NCI-H345 (cell line): ENCODE measurements at regions not wholly inside any gene's neighbourhood (a gene's known extent, or its start where the extent isn't known, plus 50 kb on each side); places are given as distances from the start of the nearest gene placed in this dataset.
"Not testable (repeated sequence)": the region's sequence is repeated elsewhere in the genome, so short reads cannot be mapped to it uniquely, and the experiment has no call there.

Experiments
- DNase-seq: peaks from one replicate; lab custom pipeline; 2025; lab: John Stamatoyannopoulos, UW

DNA sequence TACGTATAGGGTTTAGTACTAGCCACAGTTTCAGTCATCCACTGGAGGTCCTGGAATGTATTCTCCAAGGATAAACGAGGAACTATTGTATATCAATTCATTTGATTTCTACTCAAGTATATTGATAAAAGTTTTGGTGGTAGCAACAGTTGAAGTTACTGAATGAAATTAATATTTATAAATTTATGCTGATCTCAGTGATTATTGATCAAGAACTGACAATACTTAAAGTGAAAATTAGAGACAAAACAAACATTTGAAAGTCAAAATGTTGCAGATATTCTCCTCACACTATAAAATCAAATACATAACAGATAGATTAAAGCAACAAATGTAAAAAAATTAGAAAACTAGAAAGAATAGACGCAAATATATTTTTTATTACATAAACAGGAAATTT, 150.9 kb upstream of the SLC35G4 start:
- DNase-seq: no peak

DNA sequence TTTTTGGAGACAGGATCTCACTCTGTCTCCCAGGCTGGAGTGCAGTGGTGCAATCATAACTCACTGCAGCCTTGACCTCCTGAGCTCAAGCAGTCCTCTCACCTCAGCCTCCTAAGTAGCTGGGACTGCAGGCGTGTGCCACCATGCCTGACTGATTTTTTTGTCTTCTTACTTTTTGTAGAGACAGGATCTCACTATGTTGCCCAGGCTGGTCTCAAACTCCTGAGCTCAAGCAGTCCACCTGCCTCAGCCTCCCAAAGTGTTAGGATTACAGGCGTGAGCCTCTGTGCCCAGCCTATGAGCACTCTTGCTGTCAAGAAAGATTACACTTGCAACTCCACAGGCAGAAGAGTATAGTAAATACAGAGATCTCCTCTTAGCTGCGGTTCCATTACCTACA, 151.5 kb upstream of the SLC35G4 start:
- not testable (repeated sequence) for DNase-seq

DNA sequence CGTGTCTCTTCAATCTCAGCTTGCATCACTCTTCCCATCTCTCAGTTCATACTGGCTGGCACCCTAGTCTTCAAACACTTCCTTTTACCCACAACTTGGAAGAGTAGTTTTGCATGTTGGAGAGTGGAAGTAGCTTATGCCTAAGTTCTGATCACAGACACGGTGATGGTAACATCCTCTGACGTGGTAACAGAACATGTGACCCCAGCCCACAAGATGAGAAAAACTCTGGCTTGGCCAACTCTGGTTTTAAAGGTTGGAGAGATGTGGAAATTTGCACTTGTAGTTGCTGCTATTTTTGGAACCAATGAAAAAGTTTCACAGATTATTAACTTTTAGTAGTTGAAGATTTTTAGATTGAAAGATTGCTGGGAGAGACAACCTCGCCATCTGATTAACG, 155.4 kb upstream of the SLC35G4 start:
- DNase-seq: no peak

DNA sequence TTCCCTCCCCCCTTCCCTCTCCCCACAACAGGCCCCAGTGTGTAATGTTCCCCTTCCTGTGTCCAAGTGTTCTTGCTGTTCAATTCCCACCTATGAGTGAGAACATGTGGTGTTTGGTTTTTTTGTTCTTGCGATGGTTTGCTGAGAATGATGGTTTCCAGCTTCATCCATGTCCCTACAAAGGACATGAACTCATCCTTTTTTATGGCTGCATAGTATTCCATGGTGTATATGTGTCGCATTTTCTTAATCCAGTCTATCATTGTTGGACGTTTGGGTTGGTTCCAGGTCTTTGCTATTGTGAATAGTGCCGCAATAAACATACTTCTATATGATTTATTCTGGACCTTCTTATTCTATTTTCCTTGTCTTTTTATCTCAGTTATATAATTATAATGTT, 165.2 kb upstream of the SLC35G4 start:
- DNase-seq: not testable (repeated sequence)

DNA sequence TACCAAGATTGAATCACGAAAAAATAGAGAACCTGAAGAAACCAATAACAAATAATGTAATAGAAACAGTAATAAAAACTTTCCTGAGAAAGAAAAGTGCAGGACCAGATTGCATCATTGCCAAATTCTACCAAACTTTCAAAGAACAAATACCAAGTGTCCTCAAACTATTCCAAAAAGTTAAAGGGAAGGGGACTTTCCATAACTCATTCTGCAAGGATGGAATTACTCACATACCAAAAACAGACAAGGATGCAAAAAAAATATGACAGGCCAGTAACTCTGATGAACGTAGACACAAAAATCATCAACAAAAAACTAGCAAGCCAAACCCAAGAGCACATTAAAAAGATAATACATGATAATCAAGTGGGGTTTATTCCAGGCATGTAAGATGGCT, 172.3 kb upstream of the SLC35G4 start:
- DNase-seq: no peak

DNA sequence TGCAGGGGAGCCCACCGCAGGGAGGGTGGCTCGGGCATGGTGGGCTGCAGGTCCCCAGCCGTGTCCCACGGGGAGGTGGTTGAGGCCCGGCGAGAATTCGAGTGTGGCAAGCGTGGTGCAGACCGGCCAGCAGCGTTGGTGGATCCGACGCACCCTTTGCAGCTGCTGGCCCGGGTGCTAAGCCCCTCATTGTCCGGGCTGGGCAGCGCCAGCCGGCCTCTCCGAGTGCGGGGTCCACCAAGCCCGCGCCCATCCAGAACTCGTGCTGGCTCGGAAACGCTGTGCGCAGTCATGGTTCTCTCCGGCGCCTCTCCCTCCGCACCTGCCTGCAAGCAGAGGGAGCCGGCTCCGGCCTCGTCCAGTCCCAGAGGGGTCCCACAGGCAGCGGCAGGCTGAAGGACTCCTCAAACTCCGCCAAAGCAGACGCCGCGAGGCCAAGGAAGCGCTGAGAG, 177.0 kb upstream of the SLC35G4 start:
- no peak for DNase-seq

DNA sequence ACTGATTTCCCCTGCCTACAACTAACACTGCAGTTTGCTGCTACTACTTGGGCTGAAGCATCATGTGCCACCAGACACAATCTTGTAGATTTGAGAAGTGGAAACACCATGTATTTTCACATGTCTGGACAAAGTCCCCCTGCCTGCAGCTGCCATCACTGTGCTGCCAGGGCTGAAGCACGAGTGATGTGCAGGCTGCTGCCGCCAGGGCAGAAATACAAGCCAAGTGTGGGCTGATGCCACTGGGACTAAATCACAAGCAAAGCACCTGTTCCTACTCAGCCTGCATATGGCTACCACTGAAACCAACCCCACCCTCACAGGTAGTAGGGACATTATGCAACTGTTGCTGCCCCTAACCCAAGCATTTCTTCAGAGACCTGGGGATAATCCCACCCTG, 179.5 kb upstream of the SLC35G4 start:
- DNase-seq: no peak

DNA sequence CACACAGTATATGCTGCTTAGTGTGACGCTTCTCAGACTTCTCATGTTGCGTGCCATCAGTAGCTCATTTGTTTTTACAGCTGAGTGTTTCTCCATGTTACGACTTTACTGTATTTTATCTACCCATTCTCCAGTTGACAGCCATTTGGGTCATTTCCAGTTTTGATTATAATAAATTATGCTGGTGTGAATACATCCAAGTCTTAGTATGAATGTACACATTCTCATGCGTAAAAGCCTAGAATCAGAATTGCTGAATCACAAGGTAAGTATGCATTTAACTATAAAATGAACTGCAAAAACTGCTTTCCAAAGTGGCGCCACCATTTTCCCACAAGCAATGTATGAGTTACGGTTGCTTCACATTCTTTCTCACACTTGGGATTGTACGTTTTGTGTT, 184.2 kb upstream of the SLC35G4 start:
- DNase-seq: no peak

DNA sequence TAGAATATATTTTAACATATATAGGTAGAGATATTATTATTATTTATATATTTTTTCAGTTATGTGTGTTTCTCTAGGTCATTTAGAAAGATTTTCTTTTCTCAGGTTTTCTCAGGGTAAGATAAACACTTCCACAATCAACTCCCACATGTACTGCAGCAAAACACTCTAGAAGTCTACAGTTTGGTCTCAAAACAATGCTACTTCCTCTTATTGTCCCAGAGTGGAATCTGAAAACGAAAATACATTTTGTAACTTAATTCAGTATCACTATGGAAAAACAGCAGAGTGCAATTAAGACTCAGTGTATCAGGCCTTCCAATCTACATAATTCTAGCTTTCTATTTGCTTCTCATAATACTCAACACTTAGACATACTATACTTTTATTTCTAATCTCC, 190.1 kb upstream of the SLC35G4 start:
- DNase-seq: no peak

DNA sequence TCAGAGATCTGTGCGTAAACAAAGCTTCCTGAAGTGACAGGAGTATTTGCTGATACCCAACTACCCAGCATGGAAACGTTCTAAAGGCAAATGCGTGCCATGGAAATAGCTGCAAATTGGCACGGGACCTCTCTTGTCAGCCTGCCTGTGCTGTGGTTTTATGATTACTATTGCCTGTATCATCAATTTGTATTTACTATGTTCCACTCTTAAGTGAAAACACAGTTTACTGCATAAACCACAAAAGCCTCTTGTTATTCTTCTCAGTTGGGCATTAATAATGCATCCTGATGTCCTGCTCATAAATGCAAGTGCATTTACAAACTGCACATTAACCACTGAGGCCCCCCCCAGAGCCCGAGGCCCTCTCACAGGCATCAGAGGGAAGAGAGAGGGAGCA, 196.6 kb upstream of the SLC35G4 start:
- no peak for DNase-seq

DNA sequence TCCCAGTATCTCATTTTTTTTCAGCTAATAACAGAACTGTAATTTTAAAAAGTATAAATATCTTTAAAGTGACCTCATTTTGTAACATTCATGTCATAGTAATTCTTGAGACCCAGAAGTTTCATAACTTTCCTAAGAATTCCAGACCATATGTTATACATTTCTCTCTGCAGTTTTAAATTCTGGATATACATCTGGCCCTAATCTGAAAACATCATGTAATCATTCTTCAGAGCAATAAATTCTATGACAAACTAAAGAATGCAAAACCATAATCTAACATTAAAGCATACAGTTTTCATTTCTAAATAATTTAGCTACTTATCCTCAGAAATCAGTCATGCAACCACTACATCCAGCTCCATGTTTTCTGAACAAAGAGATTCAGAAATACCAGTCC, 198.3 kb upstream of the SLC35G4 start:
- DNase-seq: no peak

DNA sequence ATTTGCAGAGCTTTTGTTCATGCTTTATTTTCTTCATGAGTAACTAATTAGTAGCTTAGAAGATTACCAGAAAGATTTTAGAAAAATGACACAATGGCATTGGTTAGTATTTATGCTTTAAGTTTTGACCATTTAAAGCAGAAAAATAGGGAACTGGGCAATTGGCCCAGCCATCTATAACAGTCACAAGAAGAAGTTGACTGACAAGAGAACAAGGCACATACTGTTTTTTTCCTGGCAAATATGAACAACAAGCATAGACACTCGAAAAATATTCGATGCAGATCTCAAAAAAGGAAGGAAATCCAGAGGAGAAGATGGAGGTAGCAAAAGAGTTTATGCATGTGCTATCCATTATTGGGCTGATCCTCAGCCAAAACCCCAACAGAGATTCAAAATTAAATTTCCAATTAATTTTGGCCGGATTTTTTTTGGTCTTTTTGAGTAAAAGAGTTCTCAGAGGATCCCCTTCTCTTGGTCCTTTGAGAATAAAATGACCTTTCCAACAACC, 200.8 kb upstream of the SLC35G4 start:
- DNase-seq: no peak

DNA sequence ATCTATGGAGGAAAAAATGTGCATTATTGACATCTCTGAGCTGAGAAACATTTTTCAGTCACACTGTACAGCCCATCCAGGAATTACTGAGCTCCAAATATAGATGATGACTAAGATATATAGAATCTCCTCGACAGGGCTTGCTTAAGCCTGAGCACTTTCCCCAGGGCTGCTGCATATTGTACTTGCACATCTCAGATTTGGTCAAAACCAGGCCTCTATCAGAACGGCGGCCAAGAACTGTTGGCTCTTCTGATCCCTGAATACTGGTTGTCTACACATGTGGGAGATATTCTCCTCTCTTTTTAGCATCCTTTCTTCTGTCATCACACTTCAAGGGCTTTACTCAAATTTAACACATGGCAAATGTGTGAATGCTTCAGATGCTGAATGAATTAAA, 201.5 kb upstream of the SLC35G4 start:
- DNase-seq: no peak

DNA sequence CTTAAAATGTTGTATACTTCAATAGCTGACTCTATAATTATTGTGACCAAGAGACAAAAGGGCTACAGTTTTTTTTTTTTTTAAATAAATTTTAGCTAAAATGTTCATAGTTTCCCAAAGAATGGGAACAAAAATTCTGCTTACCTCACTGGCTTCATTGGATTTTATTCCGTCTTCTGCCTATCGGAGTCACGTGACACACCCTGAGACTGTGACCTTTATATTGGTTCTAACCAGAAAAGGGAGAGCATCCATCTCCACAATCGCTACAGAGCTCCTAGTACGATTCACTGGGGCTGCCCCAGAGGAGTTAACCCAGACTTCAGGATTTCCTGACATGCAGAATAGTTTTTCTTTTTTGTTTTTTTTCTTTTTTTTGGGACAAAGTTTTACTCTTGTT, 203.6 kb upstream of the SLC35G4 start:
- DNase-seq: no peak

DNA sequence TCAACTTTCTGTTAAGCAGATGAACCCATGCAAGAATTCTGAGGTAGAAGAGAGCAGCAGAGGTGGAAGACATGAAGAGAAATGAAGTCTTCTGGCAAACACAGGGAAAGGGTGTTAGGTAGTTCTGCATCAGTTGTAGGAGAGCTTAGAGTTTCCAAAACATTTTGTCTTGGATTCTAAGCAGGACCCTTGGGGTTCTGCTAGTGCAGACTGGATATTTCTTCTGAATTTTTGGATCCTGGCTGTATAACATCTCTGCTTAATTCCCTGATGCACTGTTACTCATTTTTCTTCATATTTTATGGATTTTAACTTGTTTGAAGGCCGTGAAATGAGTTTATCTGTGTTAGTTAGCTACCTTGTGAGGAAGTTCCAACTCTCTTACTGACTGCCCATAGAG, 208.7 kb upstream of the SLC35G4 start:
- DNase-seq: no peak

DNA sequence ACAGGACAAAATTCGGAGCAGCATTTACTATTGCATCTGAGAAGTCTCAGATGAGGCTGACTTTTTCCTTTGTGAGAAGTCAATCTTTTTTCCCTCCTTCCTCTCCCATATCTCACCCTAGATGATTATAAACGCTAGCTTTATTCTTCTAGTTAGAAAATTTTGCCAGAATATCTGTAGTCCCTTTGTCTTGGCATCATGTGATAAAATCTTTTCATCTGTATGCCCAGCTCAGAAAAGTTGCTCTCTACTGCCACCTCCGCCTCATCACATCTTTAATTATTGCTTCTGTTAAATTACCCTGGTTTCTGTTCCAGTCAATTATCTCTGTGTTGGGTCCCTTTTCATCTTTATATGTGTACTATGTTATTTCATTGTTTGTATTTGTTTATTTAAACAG, 210.8 kb upstream of the SLC35G4 start:
- no peak for DNase-seq

DNA sequence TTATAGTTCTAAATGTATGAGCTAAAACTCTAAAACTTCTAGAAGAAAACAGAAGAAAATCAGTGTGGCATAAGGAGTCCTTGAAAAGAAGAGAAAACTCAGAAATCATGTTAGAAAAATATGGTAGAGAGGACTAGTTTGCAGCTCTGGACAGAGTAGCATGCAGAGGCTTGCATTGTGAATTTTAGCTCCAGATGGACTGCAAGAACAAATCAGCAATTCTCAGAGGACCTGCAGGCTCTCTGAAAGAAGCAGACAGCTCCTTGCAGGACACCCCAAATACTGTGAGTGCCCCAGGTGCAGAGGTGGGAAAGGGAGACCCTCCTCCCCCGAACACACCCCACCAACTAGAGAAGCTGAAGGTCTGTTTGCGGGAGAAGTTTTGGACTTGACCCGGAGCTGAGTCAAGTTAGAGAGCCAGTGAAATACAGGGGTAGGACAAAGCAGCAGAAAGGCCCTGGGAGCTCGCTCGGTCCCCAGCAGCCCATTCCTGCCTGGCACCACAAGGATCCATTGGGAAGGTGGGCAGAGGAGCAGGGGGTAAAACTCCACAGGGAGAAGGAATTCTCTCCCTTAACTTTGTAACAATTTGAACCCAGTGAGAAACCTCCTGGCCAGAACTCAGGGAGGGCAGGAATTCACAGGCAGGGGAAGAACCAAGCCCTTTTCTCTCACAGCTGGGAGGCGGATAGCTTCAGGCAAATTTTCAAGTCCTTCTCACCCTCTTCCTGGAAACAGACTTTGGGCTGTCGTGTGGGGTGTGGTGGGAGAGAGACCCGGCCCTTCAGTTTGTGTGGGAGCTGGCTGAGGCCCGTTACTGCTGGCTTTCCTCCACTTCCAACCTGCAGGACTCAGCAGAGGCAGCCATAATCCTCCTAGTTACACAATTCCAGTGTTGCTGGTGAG, 216.2 kb upstream of the SLC35G4 start:
- DNase-seq: no peak

DNA sequence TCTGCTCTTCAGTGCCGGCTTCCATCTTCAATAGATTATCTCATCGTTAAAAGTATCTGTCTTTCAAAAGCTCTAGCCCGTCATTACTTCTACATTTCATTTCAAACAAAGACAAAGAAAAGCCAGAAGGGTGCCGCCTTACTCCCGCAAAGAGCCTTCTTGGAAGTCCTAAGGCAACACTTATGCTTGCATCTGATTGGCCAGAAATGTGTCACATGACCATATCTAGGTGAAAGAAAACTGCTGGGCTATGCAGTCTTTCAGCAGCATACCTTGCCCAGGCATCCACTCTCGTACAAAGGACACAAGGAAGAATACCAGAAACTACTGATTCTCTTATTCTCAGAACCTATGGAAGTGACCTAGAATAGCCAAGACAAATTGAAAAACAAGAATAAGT, 217.1 kb upstream of the SLC35G4 start:
- DNase-seq: no peak

DNA sequence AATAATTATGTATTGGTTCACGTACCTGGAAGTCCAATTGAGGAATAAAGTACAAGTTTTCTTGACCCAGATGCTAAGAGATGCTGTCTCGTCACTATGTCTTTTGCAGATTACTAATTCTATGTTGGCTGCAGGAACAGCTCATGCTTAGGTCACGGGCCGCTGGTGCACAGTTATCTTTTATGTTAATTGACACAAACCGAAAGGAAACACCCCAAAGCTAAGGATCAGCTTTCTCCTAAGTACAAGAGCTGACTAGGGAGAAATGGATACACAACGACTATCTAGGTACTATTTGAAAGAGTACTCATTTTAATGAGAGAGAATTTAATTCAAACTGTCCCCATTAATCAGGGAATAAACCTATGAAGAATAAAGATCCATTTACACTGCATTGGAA, 217.7 kb upstream of the SLC35G4 start:
- no peak for DNase-seq

DNA sequence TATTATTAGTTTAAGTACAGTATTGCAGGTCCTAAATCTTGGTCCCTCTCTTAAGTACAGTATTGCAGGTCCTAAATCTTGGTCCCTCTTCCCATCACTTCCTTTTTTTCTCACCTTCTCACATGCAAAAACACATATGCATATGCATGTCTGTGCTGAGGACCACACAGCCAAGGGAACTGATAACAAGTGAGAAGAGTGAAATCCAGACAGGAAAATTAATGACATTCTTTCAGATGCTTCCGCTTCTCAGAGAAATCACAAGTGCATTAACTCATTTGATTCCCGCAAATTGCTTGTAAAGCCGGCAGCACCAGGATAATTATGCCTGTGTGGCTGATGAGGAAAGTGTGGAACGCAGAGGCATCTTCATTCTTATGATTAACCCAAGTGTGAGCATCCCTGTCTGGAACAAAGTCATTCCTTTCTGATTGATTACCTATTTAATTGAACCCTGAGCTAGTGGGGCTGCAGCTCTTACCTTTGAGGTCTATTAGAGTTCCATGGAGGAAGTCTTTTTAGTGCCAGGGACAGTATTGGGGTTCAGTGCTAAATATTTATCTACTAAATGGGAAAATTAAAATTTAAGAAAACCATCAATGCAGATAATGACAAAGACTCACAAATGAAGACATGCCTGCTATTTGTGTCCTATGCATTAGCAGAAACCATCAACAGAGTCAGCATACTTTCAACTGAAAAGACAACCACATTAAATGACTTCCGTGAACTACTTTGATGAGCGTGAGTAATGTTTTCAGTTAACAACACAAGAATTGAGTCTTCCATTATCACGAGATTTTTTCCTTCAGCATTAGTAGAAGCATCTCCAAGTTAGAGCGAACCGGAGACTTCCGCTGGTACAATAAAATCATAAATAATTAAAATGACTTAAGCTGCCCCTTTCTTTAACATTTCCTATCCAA, 220.4 kb upstream of the SLC35G4 start:
- DNase-seq: no peak

DNA sequence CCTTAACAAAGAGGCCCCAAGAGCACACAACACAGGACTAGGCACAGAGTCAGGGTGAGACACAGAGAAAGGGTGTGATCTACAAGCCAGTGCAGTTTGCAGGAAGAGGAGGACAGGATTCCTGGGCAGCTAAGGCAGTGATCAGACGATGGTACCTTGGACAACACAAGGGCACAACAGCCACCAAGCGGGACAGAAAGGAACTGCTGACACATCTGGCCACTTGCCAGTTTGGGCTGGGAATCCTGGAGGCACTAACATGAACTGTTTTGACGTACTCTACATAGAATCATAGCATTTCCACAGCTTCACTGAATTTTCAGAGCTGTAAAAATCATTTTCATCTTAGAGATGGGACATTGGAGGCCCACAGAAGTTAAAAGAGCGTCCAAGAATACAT, 221.5 kb upstream of the SLC35G4 start:
- DNase-seq: no peak

DNA sequence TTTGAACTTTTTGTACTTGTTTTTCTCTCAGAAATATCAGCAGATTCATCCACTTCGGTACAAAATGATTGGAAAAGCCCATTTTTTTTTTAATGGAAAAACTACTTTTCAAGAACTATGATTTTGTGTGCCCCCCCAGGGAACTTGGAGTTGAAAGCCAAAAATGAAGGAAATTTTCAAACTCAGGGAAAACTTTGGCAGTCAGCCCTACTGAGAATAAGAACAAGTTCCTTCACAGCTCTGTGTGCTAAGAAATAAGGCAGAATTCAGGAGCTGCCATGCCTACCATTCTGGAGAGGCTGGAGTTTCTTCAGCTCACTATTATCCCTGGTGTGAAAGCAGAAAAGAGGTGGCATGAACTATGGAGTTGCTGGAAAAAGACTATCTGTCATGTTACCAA, 226.0 kb upstream of the SLC35G4 start:
- no peak for DNase-seq

DNA sequence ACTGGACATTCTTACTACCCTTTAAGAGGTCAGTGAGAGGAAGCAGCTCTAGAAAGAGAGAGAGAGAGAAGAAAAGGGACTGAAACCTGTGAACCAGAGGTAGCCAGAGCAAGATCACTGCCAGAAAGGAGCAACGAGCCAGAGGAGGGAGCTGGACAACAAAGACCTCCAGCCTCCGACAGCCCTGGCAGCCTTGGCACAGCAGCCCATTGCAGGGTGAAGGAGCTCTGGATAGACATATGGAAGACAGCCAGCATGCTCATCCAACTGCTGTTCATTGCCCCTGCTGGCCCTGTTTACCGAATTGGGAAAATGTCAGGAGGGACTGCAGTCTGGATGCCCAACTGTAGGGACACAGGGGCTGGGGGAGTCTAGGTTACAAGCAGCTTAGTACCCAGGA, 228.4 kb upstream of the SLC35G4 start:
- DNase-seq: no peak
